ENCODE measurements at regions not wholly inside any gene's neighbourhood (a gene's known extent, or its start where the extent isn't known, plus 50 kb on each side); places are given as distances from the start of the nearest gene placed in this dataset.

GRCh38 chr22:34599567-34599966 is 466.4 kb upstream of the ISX start:
- no peak overlapping the region for H3K27ac ChIP-seq
- H3K36me3 ChIP-seq, result no peaks in the 10 kb centered on the region
- H3K4me1 ChIP-seq, result no peaks in the 10 kb centered on the region
- intact Hi-C loops (cut with DNase I), result no loop called here
- peaks cover 0 to 4% (median 0%) of the 10 kb centered on the region in 12 donors for H3K9me3 ChIP-seq
- WGBS, 4 donors, result 84 to 100% (median 91%) methylated on average over 1 of the region's 1 CpG
- DNase-seq, result no peak
- TF ChIP-seq CTCF (IDR thresholded peaks at IDR 0.05), result no peak
- TF ChIP-seq POLR2A (IDR thresholded peaks at IDR 0.05), result no peak
- peaks cover 0 to 8% (median 0%) of the 10 kb centered on the region in 9 donors for H3K27me3 ChIP-seq
- ATAC-seq, result no peak
- H3K4me3 ChIP-seq, result no peak overlapping the region

GRCh38 chr22:34604312-34604711 is 461.6 kb upstream of the ISX start:
- DNase-seq, result no peak
- WGBS, 4 donors, result 33 to 47% (median 38%) methylated on average over 3 of the region's 3 CpGs
- no peak for TF ChIP-seq CTCF (IDR thresholded peaks at IDR 0.05)
- no peak for ATAC-seq
- no peaks in the 10 kb centered on the region for H3K36me3 ChIP-seq
- H3K9me3 ChIP-seq, result no peaks in the 10 kb centered on the region
- intact Hi-C loops (cut with DNase I), result no loop called here
- peaks cover 0 to 5% (median 0%) of the 10 kb centered on the region in 9 donors for H3K27me3 ChIP-seq
- no peak overlapping the region for H3K27ac ChIP-seq
- no peak overlapping the region for H3K4me3 ChIP-seq
- H3K4me1 ChIP-seq, result no peaks in the 10 kb centered on the region

- Histone ChIP-seq H3K4me3 (no peak overlapping the region), H3K27me3 (peaks cover 0 to 5% (median 0%) of the 10 kb centered on the region in 9 donors), H3K9me3 (peaks cover 0 to 5% (median 0%) of the 10 kb centered on the region in 12 donors), H3K36me3 (no peaks in the 10 kb centered on the region), H3K27ac (no peak overlapping the region), H3K4me1 (no peaks in the 10 kb centered on the region)
- WGBS, 4 donors, result 79 to 85% (median 82%) methylated on average over 5 of the region's 5 CpGs
- DNase-seq (no peak), ATAC-seq (no peak)
- intact Hi-C loops (cut with DNase I), result no loop called here
- TF ChIP-seq CTCF (IDR thresholded peaks at IDR 0.05), result no peak
- TF ChIP-seq POLR2A (IDR thresholded peaks at IDR 0.05), result no peak
Observed at GRCh38 chr22:34608106-34608505, 457.9 kb upstream of the ISX start.

- peaks cover 0 to 1% (median 0%) of the 10 kb centered on the region in 9 donors for H3K27me3 ChIP-seq
- intact Hi-C loops (cut with DNase I), result no loop called here
- no peaks in the 10 kb centered on the region for H3K4me1 ChIP-seq
- 57 to 73% (median 63%) methylated on average over 1 of the region's 1 CpG for WGBS, 4 donors
- no peak overlapping the region for H3K4me3 ChIP-seq
- peaks cover 0 to 6% (median 0%) of the 10 kb centered on the region in 12 donors for H3K9me3 ChIP-seq
- TF ChIP-seq POLR2A (IDR thresholded peaks at IDR 0.05) (no peak), CTCF (IDR thresholded peaks at IDR 0.05) (no peak)
- no peaks in the 10 kb centered on the region for H3K36me3 ChIP-seq
- H3K27ac ChIP-seq, result no peak overlapping the region
- no peak for ATAC-seq
- DNase-seq, result no peak
Observed at GRCh38 chr22:34608540-34609115, 457.3 kb upstream of the ISX start.

Measured in heart left ventricle (tissue), 16 donors.